Glutamatergic neuron (in vitro differentiated cells): ENCODE measurements at regions not wholly inside any gene's neighbourhood (a gene's known extent, or its start where the extent isn't known, plus 50 kb on each side); places are given as distances from the start of the nearest gene placed in this dataset.

Source experiments
- DNase-seq: peaks from one replicate; pipeline ENCODE4 v3.0.0; 2022
- H3K27ac Mint-ChIP-seq: one replicate; pipeline ENCODE4 v1.8.0; 2020; ENCODE audit warnings: mild to moderate bottlenecking, mixed read lengths, inconsistent platforms; ENCODE audit not compliant: unreplicated experiment
- H3K27me3 Mint-ChIP-seq: one replicate; pipeline ENCODE4 v1.8.0; 2020; ENCODE audit warnings: mild to moderate bottlenecking, moderate library complexity, mixed read lengths, inconsistent platforms; ENCODE audit not compliant: unreplicated experiment
- H3K36me3 Mint-ChIP-seq: one replicate; pipeline ENCODE4 v1.8.0; 2020; ENCODE audit warnings: mild to moderate bottlenecking, mixed read lengths, inconsistent platforms; ENCODE audit not compliant: unreplicated experiment
- H3K4me1 Mint-ChIP-seq: one replicate; pipeline ENCODE4 v1.8.0; 2020; ENCODE audit warnings: mild to moderate bottlenecking, low read depth, mixed read lengths, inconsistent platforms; ENCODE audit not compliant: unreplicated experiment
- H3K4me3 Mint-ChIP-seq: one replicate; pipeline ENCODE4 v1.8.0; 2020; ENCODE audit warnings: mild to moderate bottlenecking, mixed read lengths, inconsistent platforms; ENCODE audit not compliant: unreplicated experiment
- H3K9me3 Mint-ChIP-seq: one replicate; pipeline ENCODE4 v1.8.0; 2020; ENCODE audit warnings: mild to moderate bottlenecking, moderate library complexity, mixed read lengths, inconsistent platforms; ENCODE audit not compliant: unreplicated experiment
- CTCF ChIP-seq: fragments of 200-600 bp; sonication (generic); IDR thresholded peaks from one replicate; pipeline ENCODE4 v1.5.0; 2021; ENCODE audit not compliant: partially characterized antibody, unreplicated experiment

DNA sequence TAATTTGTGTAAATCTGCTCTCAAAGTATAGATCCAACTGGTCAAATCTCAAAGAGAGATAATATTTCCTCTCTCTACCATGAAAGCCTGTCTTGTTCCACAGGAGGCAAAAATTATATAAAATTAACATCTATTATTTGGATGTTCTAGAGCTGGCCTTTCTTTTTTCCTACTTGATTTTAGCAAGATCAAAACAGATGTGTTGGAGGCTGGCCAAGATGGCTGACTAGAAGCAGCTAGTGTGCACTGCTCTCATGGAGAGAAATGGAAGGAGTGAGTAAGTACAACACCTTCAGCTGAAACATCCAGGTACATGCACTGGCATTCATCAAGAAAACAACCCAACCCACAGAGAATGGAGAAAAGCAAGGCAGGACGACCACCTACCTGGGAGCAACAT, 298.6 kb upstream of the SLC24A2 start:
- no peak for DNase-seq
- H3K36me3 Mint-ChIP-seq = peaks cover 10% of the 10 kb centered on the region
- no peak overlapping the region for H3K4me3 Mint-ChIP-seq

GRCh38 chr9:20085842-20086241, 297.0 kb upstream of the SLC24A2 start:
- Mint-ChIP-seq H3K4me1 (no peaks in the 10 kb centered on the region), H3K36me3 (peaks cover 6% of the 10 kb centered on the region), H3K27ac (no peak overlapping the region)

More for the DNA sequence above, 298.6 kb upstream of the SLC24A2 start:
- Mint-ChIP-seq H3K4me1 (no peaks in the 10 kb centered on the region), H3K27ac (no peak overlapping the region), H3K27me3 (no peaks in the 10 kb centered on the region), H3K9me3 (no peaks in the 10 kb centered on the region)
- TF ChIP-seq CTCF = no peak

DNA sequence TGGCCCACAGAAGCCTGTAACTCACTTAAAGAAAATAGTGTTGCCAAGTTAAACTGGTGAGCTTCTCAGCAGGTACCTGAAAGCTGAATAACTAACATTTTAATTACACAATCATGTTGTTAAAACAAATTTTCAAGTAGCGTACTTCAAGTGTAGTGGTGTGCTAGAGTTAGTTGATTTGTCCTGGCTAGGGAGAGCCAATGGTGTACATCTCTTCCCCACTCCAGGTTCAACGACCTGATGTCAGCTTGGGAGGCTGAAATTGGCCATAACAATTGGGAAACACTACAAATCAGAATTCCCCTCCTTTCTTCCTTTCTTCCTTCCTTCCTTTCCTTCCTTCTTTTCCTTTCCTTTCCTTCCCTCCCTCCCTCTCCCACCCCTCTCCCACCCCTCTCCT, 295.3 kb upstream of the SLC24A2 start:
- no peaks in the 10 kb centered on the region for H3K9me3 Mint-ChIP-seq
- peaks cover 3% of the 10 kb centered on the region for H3K36me3 Mint-ChIP-seq
- no peak for TF ChIP-seq CTCF
- H3K27ac Mint-ChIP-seq = no peak overlapping the region
- H3K27me3 Mint-ChIP-seq = no peaks in the 10 kb centered on the region
- H3K4me3 Mint-ChIP-seq = no peak overlapping the region
- no peaks in the 10 kb centered on the region for H3K4me1 Mint-ChIP-seq
- DNase-seq = no peak

More at GRCh38 chr9:20085842-20086241, 297.0 kb upstream of the SLC24A2 start:
- TF ChIP-seq CTCF = no peak
- H3K4me3 Mint-ChIP-seq = no peak overlapping the region
- H3K9me3 Mint-ChIP-seq = no peaks in the 10 kb centered on the region
- no peaks in the 10 kb centered on the region for H3K27me3 Mint-ChIP-seq
- DNase-seq = no peak

GRCh38 chr9:20083390-20083789, 294.6 kb upstream of the SLC24A2 start:
- DNase-seq = no peak
- Mint-ChIP-seq H3K4me3 (no peak overlapping the region), H3K4me1 (no peaks in the 10 kb centered on the region), H3K27me3 (no peaks in the 10 kb centered on the region), H3K27ac (no peak overlapping the region), H3K9me3 (no peaks in the 10 kb centered on the region), H3K36me3 (peaks cover 3% of the 10 kb centered on the region)
- TF ChIP-seq CTCF = no peak

GRCh38 chr9:20082831-20083230, 294.0 kb upstream of the SLC24A2 start:
- no peak for TF ChIP-seq CTCF
- no peak overlapping the region for H3K4me3 Mint-ChIP-seq
- no peak for DNase-seq
- peaks cover 3% of the 10 kb centered on the region for H3K36me3 Mint-ChIP-seq
- H3K4me1 Mint-ChIP-seq = no peaks in the 10 kb centered on the region
- no peaks in the 10 kb centered on the region for H3K27me3 Mint-ChIP-seq
- no peak overlapping the region for H3K27ac Mint-ChIP-seq
- no peaks in the 10 kb centered on the region for H3K9me3 Mint-ChIP-seq
